Activated T-helper 1 cell treated with Interleukin-2 at 50 U/mL for 16 hours (primary cell): ENCODE measurements at regions not wholly inside any gene's neighbourhood (a gene's known extent, or its start where the extent isn't known, plus 50 kb on each side); places are given as distances from the start of the nearest gene placed in this dataset.

Source experiments
- DNase-seq: peaks from one replicate; pipeline ENCODE4 v3.0.0-alpha.2; 2020; ENCODE audit warnings: low read depth

DNA sequence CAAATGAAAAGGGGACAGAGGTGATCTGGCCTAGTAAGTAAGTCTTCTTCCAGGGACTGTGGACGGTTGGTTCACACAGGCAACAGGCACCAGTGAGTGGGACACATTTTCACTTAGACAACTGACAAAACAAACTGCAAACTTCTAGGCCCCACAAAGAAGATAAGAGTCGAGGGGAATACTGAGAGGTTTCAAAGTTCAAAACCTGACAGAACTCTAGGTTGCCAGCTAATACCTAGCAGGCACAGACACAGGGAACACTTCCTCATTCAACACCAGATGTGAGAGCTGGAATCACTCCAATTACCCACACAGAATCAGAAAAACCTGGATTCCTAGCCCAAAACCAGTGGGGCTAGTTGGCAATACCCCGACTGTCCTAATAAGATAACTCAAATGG is 621.7 kb downstream of the ZPLD1 start:
- DNase-seq = no peak

DNA sequence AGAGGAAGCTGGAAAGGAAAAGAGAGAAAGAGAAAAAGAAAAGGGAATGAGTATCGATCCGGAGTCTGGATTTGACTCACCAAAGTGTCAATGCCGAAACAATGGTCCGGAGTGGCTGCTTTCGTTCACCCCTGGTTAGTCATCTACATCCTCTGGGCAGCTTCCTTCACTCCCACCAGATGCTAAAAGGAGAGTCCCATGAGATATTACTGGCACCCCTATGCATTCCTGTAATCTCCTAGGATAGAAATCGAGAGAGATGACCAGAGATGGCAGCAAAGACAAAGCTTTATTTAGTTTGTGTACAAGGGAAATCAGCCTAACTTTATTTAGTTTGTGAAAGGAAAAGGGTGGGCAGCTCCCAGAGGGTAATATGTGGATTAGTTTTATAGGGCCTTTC is 622.2 kb downstream of the ZPLD1 start:
- no peak for DNase-seq

DNA sequence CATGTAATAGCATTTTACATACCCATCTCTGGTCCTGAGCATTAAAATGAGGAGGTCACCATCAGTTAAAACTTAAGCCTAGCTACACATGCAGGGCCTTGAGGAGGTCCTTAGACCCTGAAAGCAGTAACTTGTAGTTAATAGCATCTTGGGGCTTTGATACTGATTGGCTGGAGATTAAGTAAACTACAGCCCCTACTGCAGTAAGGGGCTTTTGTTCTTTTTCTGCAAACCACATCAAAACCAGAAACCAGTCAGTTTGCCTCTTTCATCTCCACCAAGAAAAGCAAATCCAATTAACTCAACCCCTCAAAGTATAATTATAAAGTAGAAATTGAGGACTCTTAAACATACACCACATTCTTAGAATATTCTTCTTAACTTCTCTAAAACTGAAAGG is 622.7 kb downstream of the ZPLD1 start:
- DNase-seq = no peak

DNA sequence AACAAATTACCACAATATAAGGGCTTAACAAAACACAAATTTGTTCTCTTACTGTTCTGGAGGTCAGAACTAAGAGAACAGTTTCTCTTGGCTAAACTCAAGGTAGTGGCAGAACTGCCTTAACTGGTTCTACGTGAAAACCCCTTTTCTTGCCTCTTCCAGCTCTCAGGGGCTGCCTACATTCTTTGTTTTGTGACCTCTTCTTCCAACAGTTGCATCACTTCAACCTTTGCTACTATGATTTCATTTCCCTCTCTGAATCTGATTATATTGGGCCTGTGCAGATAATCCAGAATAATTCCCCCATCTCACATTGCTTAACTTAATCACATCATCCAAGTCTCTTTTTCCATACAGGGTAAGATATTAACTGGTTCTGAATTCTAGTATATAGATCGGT is 624.6 kb downstream of the ZPLD1 start:
- DNase-seq = no peak

DNA sequence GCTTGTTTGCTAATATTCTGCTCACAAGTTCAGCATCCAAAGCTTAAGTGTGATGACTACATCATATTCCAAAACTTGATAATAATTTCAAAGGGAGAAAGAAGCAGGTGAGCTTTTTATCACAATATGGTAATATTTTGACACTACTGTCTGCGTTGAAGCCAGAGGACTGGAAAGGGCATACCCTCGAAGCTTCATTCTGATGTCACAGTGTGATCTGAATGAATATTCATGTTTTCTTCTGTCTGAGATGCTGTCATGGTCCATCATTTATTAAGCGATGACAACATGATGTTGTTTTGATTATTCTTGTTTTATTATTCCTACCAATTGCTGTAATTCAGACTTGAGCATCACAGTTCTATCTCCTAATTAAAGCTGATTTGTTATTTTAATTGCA is 625.4 kb downstream of the ZPLD1 start:
- DNase-seq = no peak

DNA sequence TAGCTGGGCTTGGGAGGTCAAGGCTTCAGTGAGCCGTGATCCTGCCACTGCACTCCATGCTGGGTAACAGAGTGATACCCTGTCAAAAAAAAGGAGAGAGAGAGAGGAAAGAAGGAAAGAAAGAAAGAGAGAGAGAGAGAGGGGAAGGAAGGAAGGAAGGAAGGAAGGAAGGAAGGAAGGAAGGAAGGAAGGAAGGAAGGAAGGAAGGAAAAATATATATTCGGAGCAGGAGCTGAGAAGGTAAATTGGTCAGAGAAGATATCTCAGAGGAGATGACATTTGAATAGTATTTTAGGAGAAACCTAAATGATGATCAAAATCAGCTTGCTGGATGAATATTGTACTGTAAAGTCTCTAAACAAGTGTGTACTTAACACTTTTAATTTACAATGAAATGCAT is 633.1 kb downstream of the ZPLD1 start:
- DNase-seq = no peak

DNA sequence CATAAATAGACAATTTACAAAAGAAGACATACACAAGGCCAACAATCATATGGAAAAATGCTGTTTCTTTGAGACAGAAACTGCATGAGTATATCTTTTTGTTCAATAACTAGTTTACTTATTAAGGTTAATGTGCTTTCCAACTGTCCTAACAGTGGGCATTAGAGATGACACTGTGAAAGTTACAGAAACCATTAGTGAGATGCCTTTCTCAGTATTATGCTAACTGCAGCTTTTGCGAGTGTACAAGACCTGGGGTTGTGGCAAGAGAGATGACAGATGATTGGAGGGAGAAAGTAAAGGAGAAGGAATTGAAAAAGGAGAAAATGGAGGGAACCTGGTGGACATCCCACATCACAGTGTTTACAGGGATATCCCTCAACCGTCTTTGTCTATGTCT is 640.5 kb downstream of the ZPLD1 start:
- no peak for DNase-seq

DNA sequence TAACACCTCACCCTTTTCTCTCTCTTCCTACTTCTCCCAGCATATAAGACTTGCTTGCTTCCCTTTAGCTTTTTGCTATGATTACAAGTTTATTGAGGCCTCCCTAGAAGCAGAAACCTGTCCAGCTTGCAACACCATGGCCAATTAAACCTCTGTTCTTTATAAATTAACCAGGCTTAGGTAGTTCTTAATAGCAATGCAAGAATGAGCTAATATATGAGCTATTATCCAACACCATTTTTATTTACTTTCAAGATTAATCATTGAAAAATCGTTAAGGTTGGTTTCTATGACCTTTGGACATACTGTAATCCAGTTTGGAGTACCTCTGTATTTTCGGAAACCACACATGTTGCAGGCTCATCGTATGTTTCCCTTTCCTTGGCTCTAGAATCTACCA is 643.1 kb downstream of the ZPLD1 start:
- no peak for DNase-seq

DNA sequence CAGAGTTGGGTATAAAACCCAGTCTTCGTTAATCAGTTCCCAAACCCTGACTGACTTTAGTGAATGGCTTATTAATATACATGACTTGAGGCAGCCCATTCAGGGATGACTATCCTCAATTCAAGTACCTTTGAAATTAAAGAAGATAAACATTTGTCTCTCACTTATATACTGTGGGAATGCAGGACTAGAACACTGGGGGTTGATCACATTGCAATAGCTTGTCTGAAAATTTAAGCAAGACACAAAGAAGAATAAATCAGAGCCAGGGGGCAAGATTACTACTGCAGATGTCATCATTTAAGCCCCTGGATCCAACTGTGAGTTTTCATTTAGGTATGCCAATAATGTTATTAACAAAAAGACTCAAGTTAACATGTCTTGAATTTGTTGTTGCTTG is 647.7 kb downstream of the ZPLD1 start:
- no peak for DNase-seq

DNA sequence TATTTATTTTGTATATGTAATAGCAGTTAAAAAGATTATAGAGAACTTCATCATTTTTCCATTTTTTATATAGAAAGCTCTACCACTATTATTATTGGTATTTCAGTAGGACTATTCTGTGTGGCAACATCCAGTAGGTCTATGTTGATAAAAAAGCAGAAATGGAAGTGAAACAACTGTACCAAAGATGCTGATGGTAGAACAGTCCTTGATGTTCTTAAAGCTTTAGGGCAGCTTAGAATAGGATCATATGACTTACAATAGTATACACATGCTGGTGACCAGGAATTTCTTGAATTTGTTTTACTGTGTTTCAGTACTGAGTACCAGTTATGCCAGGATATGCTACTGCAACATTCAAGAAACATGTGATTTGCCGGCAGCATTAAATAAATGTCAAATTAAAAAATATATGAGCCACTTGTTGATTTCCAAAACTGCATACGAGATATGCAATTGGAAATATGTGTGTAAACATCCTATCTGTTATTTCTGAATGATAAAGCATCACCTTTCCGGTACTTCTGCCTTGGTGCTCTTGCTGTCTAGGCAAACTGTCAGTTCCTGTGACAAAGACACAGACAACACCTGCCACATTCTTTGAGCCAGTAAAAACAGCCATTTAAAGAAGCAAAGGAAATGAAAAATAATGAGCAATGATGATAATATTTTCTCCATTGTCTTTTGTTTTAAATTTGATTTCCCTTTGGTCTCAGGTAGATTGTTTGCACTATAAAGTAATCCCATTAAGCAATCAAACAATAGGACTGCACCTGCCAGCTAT is 649.2 kb downstream of the ZPLD1 start:
- DNase-seq = no peak

DNA sequence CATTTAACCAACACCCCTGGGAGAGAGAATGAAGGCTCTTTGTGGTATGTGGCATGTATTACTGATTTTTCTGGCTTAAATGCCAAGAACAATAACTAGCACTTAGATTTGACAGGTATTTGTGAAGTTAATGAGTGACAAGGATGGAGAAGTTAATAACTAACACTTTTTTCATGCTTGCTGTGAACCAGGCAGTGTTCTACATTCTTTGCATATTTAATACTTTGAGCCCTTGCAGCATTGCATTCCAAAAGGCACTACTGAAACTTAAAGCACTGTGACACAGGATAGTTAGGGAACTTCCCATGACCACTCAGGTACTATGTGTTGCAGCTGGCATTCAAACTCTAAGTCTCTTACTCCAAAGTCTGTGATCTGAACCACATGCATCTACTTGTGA is 650.6 kb downstream of the ZPLD1 start:
- no peak for DNase-seq

DNA sequence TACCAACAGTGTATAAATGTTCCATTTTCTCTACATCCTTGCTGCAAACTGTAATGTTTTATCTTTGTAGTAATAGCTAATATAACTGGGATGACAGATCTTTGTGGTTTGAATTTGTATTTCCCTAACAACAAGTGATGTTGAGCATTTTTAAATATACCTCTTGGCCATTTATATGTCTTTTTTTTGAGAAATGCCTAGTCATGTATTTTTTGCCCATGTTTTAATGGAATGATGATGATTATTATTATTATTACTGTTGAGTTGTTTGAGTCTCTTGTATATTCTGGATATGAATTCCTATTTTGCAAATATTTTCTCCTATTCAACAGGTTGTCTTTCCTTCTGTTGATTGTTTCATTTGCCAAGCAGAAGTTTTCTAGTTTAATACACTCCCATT is 654.9 kb downstream of the ZPLD1 start:
- no peak for DNase-seq

DNA sequence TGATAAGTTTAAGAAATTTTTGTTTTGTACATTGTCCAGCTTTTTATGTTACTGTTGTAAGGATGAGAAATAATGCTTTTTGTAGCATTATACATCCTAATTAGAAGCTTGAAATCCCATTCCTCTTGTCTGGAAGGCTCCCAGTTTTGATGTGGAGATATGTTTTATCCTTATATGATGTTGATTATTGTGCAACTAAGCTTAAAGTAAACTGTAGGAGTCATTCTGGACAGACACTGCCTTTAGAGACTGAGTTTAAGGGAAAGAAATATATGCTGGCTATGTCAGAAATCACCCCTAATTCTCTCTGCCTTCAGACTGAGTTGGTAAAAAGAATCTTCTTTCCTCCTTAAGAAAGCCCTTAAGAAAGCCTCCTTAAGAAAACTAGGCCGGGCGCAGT is 670.4 kb downstream of the ZPLD1 start:
- DNase-seq = no peak

DNA sequence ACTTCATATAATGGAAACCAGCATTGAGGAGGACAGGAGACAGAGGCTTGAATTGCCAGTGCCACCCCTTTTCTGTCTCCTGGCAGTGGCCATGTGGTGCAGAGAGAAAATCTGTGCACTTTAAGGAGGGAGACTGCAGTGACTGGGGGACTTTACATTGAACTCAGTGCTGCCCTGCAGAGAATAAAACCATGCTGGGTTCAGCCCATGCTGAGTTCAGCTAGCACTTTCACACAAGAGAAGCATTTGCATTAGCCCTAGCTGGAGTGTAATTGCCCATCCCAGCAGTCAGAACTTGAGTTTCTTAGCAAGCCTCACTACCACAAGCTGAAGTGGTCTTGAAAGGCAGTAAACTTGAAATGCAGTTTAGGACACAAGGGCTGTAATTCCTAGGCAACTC is 677.5 kb downstream of the ZPLD1 start:
- DNase-seq = no peak

DNA sequence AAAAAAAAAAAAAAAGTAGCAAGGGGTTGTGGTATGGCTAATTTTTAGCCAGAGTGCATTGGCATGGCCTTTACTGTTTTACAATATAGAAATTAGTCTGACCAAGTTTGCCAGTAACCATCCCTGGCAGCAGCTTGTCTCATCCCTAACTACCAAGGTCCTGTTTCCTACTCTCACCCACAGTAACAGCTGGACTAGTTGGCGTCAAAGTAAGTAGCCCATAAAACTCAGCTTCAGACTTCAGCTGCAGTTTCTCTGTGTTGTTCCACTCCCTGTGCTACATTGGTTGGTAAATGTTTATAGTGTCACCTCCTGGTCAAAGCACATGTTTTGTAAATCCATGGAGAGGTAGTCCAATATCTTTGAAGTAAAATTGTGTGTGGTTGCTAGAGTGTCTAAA is 691.3 kb downstream of the ZPLD1 start:
- no peak for DNase-seq

DNA sequence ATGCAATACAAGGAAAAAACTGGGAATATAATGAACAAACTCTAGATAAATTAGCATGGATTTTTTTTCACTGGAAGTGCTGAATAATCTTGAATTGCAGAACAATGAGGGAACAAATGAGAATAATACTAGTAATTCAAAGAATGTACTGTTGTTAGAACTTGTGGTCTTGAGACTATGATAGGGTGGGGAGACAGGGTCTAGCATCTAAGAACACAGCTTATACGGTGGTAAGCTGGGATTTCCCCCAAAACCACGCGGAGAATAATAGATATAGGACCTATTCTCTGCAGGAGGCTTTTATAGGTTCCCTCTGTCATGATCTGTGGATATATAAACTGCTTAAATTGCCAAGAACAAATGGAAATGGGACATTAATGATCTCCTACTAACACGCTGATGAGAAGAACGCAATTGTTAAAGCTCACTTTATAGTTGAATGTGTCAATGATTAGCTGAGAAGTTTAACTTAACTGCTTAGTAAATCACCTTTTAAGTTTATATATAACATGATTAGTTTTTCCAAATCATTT is 692.3 kb downstream of the ZPLD1 start:
- no peak for DNase-seq

DNA sequence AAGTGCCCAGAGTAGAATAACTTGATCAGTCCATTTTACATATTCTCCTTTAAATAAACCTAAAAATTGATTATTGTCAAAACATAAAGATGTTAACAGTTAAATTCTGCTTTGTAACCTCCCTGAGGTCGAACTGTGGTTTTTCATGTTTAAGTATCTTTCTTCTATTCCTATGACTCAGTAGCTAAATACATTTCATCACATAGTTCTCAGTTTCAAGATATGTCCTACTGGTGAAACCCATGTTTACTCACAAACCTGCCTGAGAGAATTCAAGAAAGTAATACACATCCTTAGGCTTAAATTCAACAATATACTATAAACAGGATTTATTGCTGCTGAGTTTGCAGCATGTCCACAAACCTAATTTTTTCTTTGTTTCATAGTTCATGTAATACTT is 692.9 kb downstream of the ZPLD1 start:
- DNase-seq = no peak

DNA sequence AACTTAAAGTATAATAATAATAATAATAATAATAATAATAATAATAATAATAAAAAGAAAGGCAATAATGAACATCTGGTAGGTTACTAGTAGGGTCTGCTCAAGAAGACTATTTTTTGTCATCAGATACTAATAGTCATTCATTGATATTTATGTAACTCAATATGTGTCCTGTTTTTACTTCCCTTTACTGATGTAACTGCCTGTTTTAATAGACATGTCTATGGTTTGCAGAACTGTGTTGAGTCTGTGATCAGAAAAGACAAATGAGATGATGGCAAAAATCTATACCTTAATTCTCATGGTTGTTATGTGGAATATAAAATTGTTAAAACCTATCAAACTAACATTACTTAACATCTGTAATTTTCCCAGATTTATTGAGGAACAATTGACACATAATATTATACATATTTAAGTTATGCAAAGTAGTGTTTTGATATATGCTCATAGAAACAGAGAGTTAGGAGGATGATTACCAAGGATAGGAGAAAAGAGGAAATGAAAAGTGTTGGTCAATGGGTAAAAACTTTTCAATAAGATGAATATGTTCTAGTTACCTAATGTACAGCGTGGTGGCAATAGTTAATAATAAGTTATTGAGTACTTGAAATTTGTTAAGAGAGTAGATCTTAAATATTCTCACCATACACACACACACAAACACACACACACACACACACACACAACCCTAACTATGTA is 699.4 kb downstream of the ZPLD1 start:
- DNase-seq = no peak

DNA sequence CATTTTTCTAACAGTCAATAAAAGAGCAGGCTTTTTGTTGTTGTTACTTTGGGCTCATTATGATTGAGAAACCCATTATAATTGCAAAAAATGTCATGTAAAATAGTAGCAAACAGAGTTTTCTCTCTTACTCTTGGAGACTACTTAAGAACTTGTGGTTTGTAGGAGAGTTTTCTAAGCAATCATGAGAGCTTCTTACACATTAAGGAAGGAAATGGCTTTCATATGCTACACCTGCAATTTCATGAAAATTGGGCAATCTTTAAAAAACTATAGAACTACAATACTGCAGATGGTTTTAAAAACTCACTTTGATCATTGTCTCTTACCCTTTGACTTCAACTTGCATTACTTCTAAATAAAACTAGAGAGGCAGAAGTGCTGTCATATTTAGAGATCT is 701.8 kb downstream of the ZPLD1 start:
- DNase-seq = no peak

DNA sequence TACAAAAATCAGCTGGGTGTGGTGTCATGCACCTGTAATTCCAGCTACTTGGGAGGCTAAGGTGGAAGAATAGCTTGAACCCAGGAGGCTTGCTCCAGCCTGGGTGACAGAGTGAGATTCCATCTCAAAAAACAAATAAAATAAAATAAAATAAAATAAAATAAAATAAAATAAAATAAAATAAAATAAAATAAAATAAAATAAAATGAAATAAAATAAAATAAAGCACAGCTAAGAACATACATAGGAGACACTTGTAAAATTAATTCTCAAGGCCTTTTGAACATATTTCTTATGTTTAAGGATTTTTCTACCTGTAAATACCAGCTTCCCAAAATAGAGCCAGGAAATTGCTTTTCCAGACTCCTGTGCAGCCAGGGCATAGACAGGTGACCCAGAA is 703.0 kb downstream of the ZPLD1 start:
- no peak for DNase-seq

DNA sequence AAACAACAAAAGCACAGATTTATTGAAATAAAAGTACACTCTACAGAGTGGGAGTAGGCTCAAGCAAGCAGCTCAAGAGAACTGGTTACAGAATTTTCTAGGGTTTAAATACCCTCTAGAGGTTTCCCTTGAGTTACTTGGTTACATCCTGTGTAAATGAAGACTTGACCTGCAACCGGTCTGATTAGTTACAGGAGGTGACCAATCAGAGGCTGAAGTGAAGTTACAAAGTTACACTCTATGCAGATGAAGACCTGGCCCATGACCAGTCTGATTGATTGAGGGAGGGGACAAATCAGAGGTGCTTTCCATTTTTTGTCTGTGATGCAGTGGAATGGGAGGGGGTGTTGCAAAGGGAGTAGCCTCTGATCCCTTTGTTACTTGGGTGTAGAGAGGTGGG is 723.4 kb downstream of the ZPLD1 start:
- no peak for DNase-seq

DNA sequence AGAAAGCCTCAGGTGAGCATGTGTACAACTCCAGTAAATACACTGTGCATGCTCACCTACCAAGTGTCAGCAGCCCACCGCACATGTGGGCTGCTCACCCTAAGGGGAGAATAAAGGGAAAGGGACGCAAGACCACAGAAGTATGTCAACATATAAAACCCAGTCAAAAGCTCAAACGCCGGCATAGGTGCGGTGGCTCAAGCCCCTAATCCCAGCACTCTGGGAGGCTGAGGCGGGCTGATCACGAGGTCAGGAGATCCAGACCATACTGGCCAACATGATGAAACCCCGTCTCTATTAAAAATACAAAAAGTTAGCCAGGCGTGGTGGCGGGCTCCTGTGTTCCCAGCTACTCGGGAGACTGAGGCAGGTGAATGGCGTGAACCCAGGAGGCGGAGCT is 732.1 kb downstream of the ZPLD1 start:
- no peak for DNase-seq

DNA sequence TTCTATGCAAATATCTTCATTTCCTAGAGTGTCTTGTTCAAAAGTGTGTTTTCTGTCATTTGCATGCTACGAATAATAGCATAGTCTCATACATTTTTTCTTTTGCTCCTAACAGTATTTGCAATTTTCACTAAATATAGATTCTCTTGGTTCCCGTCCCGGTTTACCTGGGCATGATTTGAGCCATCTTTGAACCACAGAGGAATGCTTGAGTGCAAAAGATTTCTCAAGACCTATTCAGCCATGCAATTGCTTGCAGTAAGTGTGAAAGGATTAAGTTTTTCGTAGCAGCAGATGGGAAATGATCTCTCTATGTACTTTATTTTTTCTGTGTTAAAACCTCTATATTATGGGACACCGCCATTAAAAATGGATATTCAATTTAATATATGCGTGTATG is 733.0 kb downstream of the ZPLD1 start:
- no peak for DNase-seq

DNA sequence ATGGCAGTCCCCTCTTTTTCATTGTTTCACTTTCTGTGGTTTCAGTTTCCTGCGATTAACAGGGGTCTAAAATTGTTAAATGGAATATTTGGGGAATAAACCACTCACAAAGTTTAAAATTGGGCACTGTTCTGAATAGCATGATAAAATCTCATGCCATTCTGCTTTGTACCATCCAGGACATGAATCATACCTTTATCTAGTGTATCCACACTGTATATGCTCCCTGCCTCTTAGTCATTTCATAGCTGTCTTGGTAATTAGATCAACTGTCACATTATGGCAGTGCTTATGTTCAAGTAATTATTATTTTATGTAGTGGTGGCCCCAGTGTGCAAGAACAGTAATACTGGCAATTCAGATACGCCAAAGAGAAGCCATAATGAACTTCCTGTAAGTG is 734.5 kb downstream of the ZPLD1 start:
- no peak for DNase-seq
